ENCODE measurements at regions not wholly inside any gene's neighbourhood (a gene's known extent, or its start where the extent isn't known, plus 50 kb on each side); places are given as distances from the start of the nearest gene placed in this dataset.
"Not testable (repeated sequence)": the region's sequence is repeated elsewhere in the genome, so short reads cannot be mapped to it uniquely, and the experiment has no call there.

DNA sequence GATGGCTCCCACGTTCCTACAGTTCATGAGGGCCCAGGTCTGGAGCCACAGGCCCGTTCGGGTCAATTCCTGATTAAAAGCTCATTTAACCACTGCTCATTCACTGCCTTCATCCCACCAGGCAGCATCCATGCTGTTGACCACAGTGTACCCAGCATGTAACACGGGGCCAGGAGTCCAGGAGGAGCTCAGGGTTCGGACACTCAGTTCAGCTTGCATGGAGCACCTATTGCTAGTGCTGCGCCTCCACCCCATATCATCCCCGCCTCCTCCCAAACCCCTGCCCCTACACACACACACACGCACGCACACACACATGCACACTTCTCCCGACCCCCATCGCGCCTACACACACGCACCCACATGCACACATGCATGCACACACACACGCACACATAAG is 72.9 kb upstream of the SNTG2 start:
- DNase-seq, result no peak

- no peak for DNase-seq
These were observed 74.7 kb upstream of the SNTG2 start for GRCh38 chr2:875687-876615.

GRCh38 chr2:873651-874580 is 76.7 kb upstream of the SNTG2 start:
- no peak for DNase-seq

DNA sequence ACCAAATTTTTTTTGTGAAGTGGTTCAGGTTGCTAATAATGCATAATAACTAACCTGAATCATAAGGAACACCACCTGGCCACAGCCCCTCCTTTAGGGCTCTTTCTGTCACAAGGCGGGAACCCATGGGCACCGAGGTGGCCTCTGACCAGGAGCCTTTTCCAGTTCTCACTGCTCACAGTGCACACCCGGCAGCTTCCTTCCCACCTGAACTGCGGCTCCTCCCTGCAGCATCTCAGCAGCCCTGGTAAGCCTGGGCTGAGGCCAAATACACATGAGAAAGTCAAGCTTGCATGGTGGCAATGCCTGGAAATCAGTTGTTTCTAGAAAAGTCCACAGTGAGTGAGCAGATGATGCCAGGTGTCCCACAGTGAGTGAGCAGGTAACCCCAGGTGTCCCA is 77.6 kb upstream of the SNTG2 start:
- DNase-seq, result no peak

- peak; percentile 19 for DNase-seq
These were observed 78.5 kb upstream of the SNTG2 start for GRCh38 chr2:871926-872680.

- DNase-seq, result no peak
These were observed 79.4 kb upstream of the SNTG2 start for GRCh38 chr2:871175-871727.

DNA sequence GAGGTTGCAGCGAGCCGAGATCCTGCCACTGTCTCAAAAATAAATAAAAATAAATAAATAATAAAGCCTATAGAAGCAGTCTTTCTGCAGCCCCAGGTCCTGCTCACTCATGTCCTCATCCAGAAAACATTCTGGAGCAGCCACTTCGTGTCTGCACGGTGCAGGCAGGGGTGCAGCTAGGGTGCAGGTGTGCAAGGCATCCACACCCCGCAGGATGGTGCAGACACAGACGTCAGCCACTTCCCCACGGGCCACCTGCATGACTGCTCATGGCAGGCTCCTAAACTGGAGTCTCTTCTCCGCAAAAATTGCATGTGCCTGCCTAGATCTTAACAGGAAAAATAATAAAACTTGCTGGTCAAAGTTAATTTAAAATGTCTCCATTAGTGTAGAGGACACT is 80.2 kb upstream of the SNTG2 start:
- DNase-seq, result no peak

DNA sequence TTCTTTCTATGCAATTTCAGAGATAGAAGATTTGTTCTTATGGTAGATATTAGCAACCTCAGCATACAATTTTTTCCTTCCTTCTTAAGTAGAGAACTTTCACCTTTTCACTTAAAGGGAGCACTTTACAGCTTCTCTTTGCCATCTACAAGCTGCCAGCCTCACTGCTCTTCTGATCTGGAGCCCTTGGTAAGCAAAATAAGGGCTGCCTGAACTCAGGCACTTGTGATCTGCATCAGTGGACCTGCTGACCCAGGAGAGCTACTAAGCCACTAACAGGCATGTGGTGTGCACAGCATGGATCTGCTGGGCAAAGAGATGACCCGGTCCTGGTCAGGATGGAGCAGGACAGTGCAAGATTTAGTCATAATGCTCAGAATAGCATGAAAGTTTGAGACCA is 80.8 kb upstream of the SNTG2 start:
- no peak for DNase-seq

DNA sequence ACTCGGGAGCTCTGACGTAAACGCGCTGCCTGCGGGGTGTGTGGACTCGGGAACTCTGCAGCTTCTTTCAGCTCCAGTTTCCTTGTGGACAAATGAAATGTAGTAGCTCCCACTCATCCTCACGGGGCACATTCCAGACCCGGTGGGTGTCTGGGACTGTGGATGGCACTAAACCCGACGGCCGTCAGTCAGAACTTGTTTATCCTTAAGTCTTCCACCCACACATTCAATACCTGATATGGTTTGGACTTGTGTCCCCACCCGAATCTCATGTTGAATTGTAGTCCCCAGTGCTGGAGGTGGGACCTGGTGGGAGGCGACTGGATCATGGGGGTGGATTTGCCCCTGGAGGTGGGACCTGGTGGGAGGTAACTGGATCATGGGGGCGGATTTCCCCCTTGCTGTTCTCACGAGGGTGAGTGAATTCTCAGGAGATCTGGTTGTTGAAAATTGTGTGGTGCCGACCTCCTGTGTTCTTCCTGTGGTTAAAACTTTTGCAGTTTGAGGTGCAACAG is 81.2 kb upstream of the SNTG2 start:
- DNase-seq, result no peak

- not testable (repeated sequence) for DNase-seq
These were observed 81.8 kb upstream of the SNTG2 start for GRCh38 chr2:868857-869256.

DNA sequence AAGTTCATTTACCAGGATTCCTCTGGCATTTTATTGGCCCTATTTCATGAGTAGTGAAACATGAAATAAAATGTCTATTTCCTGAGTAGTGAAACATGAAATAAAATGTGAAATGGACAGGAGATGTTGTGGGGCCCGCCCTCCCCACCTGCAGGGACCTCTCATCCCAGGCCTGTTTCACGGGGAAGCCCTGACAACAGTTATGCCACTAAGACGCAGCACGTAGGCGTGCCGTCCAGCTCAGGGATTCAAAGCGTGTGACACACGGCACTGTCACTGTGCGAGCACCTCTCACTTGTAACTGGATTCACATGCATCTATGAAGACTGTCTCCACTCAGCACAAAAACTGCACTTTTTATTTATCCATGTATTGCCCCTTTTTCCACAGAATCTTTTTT is 83.4 kb upstream of the SNTG2 start:
- no peak for DNase-seq

DNA sequence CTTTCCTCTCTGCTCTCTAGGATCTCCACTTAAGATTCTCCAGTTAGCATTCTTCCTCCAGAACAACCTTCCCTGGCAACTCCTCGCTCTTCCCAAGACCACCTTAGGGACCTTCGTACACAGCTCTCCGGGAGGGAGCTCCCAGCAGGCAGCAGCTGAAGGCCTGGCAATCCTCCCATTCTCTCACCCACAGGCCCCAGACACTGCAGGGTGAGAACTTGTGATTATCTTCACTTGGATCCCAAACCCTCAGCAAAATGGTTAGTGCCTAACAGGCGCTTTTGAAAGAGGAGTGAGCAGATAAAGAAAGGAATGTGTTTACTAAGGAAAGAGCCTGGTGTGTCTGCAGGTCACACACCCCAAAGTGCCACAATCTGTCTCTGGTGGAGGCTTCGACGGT is 83.8 kb upstream of the SNTG2 start:
- DNase-seq, result peak; percentile 11

GRCh38 chr2:866009-866680 is 84.5 kb upstream of the SNTG2 start:
- DNase-seq, result no peak

- DNase-seq, result no peak
These were observed 86.0 kb upstream of the SNTG2 start for GRCh38 chr2:864501-865106.

DNA sequence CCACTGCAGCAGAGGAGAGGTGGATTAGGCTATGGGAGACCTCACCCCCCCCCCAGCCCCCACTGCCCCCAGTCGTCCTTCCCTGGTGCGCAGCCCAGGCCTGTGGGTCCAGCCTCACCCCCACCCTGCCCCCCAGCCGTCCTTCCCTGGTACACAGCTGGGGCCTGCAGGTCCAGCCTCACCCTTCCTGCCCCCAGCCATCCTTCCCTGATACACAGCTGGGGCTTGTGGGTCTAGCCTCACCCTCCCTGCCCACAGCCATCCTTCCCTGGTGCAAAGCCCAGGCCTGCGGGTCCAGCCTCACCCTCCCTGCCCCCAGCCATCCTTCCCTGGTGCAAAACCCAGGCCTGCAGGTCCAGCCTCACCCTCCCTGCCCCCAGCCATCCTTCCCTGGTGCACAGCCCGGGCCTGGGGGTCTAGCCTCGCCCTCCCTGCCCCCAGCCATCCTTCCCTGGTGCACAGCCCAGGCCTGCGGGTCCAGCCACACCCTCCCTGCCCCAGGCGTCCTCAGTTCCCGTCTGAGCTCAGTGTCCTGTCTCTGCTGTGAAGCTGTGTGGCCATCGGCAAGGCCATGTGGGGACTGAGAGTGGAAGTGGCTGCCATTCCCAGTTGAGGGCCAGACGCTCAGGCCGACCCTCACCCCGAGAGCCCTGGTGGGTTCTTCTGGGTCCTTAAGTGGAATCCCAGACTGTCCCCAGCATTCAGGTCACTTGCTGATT is 86.8 kb upstream of the SNTG2 start:
- DNase-seq, result no peak

GRCh38 chr2:862731-863466 is 87.8 kb upstream of the SNTG2 start:
- DNase-seq, result no peak

DNA sequence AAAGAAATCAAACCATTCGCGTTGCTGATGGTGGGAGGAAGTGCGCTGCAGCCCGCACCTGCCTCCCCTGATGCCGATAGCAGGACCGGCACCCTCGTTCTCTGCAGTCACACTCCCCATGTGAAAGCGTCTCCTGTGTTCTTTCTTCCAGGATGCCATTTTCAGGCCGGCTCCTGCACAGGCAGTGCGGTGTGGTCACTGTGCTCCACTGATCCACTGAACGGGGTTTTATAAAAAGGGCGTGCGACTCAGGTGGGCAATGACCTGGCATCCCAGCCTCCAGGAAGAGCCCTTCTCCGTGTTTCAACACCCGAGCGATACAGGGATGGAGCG is 88.3 kb upstream of the SNTG2 start:
- no peak for DNase-seq

DNA sequence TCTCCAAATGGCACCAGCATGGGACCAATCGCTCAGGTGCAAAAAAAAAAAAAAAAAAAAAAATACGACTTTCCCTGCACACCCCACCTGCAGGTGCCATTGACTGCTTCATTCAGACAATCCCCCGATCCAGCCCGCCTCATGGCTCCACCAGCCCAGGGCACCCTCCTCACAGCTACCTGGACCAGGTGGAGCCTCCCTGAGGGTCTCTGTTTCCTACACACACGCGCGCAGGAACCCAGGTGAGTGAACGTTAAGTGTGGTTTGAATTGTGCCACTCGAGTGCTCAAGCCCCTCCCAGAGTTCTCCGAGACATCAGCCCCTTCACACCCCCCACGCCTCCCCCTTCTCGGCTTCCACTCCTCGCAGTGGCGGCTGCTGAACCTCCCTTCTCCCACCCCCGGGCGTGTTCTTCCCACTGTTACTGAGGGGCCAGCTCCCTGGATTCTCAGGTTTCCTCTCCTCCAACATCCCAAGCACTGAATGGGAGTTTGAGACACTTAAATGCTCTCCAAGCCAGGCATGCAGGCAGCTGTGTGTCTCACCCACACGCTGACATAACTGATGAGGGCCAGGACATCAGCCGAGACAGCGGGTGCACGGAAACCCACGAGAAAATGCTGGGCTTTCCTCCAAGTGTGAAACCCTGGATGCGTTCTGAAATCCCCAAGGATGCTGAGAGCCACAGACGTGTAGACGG is 88.8 kb upstream of the SNTG2 start:
- no peak for DNase-seq

- no peak for DNase-seq
These were observed 90.3 kb upstream of the SNTG2 start for GRCh38 chr2:860259-860855.
